KG1 (cell line): ENCODE measurements at regions not wholly inside any gene's neighbourhood (a gene's known extent, or its start where the extent isn't known, plus 50 kb on each side); places are given as distances from the start of the nearest gene placed in this dataset.
"Not testable (repeated sequence)": the region's sequence is repeated elsewhere in the genome, so short reads cannot be mapped to it uniquely, and the experiment has no call there.

Experiments
- DNase-seq: peaks from one replicate; lab custom pipeline; 2025; lab: John Stamatoyannopoulos, UW

DNA sequence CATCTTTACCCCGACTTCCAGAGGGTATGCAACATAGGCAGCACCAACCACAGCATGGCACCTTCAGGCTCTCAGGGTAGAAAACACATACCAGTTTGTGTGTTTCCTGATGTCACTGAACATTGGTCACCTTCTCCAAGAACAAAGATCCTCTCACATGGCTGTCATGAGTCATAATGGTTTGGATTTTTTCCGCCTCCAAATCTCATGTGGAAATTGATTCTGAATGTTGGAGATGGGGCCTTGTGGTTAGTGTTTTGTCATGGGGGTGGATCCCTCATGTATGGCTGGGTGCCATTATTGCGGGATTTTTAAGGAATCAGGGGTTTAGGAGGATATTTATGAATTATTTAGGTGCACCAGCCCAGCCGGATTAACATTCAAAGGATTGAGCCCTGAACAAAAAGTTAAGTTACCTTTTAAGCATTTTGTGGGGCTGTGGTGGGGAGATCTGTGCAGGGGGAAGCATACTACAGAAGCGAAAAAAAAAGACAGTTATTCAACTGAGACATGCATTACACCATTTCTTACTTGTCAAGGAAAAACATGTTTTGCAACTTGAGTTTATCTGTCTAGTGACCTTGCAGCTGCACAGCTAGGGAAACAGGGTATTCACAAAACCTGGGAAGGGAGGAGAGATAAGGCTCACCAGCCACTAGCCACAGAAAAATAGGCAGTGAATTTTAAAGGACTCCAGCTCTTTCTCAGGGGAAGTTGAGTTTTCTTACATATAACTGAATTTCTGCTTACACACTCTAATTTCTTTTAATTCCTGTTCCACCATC is 774.1 kb upstream of the AUTS2 start:
- no peak for DNase-seq

DNA sequence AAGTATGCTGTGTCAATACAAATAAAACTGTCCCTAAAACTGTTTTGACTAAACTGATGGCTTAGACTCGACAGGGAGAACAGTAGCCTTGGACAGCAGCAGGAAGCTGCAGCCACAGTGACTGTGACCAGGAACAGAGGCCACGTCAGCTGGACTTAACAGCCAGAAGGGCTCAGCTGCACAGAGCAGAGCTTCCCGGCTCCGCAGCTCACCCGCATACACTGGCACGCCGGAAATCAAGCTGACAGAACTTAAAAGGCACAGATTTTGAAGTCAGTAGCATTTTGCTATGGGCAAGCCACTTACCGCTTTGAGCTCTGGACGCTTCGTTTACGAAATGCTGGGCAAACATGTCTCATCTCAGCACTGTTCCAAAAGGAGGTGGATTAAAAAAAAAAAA is 769.7 kb upstream of the AUTS2 start:
- no peak for DNase-seq

DNA sequence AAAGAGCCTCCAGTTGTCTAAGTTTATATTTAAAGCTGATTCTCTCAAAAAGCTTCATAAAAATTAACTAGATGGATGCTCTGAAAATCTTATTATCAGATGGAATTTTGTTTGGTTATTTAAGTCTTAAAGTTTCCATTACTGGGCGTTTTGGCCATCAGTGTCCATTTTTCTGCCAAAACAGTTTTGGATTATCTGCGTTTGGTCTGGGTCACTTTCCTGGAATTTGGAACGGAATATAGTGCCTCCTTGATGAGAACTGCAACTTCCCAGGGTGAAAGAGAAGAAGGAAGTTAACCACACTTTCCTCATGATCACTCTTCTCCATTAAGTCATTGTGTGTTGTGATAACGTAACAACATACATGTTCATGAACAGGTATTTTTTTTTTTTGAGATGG is 764.9 kb upstream of the AUTS2 start:
- DNase-seq = no peak

DNA sequence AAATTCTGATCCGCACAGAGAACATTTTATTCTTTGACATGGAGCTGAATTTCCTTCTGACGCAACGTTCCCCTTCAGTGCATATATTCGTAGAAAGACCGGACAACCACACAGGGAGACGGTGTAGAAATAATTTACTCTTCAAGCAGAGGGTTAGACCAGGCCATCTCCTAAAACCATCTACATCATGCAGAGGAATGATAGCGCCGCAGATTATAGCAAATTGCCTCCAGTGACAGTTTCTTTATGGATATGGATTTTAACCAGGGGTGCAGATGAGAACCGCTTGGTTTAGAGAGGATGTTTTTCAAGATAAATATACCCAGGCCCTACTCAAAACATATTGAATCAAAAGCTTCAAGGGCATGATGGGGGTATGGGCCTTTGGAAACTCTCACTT is 759.3 kb upstream of the AUTS2 start:
- DNase-seq = no peak

DNA sequence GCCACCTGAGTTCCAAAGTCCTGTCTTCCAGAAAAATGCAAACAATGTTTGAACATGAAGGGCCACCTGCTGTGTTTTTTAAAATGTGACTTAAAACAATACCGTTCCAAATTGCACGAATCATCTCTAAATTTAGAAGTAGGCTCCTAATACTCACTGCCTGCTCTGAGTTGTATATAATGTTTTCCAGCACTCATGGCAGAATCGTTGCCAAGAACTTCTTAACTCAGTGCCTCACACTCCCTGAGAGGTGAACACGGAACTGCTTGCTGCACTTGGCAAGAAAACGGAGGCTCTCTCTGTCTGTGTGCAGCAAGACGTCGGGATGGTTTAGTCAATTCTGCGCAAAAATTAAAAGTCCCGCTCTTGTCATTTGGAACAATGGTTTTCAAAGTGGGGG is 757.3 kb upstream of the AUTS2 start:
- DNase-seq = no peak

DNA sequence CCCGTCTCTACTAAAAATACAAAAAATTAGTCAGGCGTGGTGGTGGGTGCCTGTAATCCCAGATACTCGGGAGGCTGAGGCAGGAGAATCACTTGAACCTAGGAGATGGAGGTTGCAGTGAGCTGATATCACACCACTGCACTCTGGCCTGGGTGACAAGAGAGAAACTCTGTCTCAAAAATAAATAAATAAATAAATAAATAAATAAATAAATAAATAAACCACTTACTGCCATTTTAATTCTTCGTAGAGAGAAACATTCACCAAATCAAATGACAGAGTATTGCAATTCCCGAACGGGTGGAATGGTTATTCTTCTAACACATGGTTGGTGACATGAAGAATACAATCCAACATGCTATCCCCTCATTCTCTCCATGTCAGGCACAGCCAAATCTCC is 754.3 kb upstream of the AUTS2 start:
- DNase-seq = not testable (repeated sequence)

DNA sequence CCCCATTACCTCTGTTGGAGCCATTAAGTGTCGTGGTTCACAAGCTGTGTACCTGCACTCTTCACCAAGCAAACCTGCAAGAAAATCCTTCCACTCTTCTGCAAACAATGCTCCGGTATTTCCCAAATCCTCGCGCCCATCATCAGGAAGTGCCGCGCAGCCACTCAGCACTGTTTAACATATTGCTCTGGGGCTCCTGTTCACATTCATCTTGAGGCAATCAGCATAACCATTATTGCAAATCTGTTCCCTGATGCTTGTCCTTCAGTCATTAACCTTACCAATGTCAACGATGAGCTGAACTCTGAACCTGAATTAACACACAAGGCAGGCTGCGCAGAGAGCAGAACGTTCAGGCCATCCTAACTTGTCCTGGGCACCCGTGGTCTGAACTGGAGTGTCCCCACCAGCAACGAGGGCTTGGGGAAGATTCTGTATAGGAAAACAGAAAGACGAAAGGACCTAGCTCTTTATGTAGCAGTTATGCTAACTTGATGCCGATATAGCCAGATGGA is 751.4 kb upstream of the AUTS2 start:
- no peak for DNase-seq

DNA sequence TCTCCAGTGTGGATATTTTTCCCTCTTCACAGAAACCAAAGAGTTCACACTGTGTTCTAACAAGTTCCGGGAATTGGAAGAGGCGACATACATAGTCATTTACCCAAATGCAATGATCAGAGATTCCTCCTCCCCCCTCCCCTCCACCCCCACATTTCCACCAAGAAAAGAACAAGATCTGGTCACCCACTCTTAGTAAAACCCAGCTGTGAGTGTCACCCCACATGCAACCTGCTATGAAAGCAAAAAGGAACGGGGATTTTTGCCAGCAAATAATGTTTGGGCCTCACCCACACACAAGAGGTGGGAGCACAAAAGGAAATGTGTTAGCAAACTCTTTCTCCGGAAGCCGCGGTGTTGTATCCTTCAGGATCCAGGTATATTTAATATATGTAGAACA is 745.0 kb upstream of the AUTS2 start:
- DNase-seq = no peak

DNA sequence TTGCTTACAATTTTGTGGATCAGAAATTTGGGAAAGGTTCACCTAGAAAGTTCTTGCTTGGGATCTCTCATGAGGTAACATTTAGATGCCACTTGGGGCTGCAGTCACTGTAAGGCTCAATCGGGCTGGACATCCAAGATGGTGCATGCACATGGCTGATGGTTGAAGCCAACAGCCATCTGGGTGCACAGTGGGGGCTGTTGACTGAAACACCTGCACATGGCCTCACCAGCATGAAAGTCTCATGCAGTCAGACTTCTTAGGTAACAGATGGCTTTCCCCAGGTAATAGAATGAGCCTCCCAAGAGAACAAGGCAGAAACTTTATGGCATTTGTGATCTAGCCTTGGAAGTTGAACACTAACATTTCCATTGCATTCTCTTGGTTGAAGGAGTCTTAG is 740.7 kb upstream of the AUTS2 start:
- no peak for DNase-seq

DNA sequence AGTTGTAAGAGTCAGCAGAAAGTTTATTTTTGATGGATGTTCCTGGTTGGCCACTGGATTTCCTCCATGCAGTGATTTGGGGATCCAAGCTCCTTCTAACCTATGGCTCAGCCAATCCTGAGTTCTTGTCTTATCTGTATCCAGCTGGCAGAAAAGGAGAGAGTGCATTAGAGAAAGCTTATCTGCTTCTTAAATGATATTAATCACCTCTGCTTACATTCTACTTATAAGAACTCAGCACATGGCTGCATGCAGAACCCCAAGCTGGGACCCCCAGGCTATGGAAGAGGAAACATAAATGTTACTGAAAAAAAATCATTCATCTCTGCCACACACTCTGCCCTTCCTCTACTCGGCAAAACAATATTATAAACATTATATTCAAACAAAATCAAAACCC is 739.8 kb upstream of the AUTS2 start:
- no peak for DNase-seq

DNA sequence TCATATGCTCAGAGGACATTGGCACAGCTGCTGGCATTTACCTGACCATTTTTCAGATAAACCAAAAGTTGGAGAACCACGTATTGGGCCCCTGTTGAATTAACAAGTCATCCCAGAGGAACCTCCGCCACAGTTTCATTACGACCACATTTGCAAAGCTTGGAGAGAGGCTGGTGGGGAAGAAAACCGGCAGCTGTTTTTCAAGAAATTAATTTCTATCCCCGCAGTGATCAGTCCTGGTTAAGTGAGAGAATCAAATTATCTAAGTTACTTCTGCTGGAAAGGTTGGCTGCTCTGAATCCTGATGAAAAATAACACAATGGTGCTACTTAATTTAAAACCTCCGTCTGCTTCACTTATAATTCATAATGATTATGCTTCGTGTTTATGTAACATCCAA is 737.1 kb upstream of the AUTS2 start:
- DNase-seq = no peak

DNA sequence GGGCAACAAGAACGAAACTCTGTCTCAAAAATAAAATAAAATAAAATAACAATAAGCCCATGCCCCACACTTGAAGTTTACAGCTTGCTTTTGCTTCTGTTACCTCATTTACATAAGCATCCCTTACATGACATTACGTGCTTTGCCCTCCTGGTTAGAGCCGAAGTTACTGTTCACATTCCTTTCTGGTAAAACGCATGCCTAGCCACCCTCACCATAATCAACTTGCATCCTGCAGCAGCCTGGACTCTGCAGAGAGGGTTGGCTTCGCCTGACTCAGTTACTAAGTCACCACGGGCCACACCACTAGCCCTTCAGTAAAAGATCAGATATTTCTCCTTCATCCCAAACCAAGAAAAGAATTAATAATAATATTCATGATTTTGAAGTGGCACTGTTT is 736.0 kb upstream of the AUTS2 start:
- DNase-seq = no peak

DNA sequence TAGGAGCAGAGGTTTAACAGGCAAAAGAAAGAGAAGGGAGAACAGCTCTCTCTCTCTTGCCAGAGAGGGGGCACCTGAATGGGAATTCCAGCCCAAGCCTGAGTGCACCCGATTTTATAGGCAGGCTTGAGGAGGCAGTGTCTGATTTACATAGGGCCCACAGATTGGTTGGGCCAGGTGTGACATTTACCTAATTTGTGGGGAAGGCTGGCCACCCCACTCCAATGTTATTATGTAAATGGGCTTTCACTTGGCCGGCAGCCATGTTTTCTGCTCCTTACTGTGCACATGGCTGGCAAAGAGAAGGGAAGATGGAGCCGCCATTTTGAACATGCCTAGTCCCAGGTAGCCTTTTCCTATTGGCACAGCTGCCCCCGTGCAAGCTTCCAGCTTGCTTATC is 735.5 kb upstream of the AUTS2 start:
- no peak for DNase-seq

DNA sequence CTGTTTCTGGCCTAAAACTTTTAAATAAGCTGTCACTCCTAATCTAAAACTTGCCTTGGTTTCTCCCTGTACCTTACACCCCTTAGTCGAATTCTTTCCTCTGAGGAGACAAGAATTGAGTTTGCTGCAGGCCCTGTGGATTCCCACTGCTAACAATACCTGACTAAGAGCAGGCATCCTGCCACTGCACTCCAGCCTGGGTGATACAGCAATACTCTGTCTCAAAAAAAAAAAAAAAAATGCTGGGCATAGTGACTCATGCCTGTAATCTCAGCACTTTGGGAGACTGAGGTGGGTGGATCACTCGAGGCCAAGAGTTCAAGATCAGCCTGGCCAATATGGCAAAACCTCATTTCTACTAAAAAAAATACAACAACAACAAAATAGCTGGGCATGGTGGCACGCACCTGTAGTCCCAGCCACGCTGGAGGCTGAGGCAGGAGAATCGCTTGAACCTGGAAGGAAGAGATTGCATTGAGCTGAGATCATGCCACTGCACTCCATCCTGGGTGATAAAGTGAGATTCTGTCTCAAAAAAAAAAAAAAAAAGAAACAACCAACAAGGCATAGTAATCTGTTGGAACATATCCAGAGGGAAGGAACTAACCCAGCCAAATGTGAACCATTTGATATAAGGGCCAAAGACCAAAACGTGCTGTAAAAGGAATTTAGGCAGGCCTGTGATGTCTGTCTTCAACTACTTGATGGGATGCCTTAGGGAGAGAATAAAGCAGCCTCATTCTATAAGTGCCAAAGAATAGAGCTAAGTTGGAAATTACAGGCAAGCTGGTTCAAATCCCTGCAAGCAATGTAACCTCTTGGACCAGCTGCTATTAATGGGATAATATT is 732.7 kb upstream of the AUTS2 start:
- no peak for DNase-seq

DNA sequence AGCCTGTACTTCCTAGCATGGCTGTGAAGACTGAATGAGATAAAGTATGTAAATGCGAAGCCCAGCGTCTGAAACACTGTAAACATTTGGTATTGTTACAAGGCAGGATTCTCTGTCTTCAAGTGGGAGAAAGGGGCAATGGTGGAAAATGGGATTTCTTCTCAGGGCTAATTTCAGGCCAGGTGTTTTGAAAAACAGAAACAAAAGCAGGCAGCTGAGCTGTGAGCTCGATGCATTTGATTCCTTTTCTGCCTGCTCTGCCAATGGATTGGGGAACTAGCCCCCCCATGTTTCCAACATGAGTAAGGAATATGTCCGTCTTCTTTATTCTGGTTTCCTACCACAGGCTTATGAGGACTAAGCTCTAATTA is 732.1 kb upstream of the AUTS2 start:
- no peak for DNase-seq

DNA sequence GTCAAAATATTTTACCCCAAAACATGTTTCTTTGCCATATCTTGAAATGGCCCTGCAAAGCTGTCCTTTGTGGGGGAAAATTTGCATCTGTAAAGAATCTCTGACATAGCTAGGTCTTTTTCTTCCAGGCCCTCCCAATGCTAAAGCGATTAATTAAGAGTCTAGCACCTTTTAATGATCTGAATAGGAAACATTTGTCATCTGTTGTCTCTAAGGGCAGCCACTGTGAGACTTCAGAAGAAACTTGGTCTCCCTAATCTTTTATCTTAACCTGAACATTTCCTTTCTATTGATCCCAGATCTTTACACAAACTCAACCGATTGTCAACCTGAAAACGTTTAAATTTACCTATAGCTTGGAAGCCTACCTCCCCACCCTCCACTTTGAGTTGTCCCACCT is 731.6 kb upstream of the AUTS2 start:
- DNase-seq = not testable (repeated sequence)

DNA sequence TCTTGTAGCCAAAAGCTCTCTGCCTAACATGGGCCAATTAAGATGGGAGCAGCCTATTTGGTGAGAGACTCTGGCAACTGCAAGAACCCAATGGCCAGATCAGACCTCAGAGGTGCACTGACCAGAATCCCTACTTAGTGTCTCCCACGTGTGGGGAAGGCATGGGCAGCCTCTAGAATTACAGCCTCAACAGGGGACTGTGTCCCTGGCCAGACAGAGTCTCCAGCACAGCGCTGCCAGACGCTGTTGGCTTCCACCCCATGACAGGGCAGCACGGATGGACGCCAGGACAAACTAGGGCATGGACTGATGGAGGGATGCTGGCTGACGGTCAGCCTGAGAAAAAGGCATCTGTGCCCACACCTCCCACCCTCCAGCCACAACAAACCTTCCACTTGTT is 729.3 kb upstream of the AUTS2 start:
- DNase-seq = no peak

DNA sequence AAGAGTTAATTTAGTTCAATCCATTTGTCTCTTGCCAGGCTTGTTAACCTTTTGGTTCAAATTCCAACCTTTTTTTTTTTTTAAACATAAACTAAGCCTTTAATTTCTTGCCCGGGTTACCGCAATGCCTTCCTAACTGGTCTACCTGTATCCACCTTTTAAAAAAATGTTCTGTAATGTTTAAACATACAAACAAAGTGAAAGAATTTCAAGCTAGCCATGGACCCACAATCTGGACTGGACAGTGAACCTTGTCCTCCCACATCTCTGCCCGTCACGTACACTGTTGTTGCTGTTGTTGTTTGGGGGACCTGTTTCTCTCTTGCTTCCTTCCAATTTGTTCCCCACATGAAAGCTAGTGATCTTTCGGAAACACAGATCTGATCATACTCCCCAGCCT is 724.7 kb upstream of the AUTS2 start:
- no peak for DNase-seq

DNA sequence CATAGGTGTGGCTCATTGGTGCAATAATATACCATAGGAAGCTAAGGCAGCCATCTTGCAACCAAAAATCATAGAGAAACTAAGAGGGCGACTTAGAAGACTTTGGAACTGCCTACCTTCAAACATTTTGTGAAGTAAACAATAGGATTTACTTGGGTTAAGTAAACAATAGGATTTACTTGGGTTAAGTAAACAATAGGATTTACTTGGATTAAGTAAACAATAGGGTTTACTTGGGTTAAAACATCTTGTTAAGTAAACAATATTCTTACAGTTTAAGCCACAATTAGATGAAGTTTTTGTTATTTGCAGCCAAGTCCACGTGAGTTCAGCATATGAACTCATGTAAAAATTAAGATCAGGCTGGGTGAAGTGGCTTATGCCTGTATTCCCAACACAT is 722.4 kb upstream of the AUTS2 start:
- DNase-seq = no peak

DNA sequence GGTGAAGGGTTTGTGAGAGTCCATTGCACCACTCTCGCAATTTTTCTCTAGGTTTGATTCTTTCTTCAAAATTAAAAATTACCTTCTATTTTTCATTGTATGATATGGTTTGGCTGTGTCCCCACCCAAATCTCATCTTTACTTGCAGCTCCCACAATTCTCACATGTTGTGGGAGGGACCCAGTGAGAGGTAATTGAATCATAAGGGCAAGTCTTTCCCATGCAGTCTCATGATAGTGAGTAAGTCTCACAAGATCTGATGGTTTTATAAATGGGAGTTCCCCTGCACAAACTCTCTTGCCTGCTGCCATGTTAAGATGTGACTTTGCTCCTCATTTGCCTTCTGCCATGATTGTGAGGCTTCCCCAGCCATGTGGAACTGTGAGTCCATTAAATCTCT is 711.2 kb upstream of the AUTS2 start:
- not testable (repeated sequence) for DNase-seq

DNA sequence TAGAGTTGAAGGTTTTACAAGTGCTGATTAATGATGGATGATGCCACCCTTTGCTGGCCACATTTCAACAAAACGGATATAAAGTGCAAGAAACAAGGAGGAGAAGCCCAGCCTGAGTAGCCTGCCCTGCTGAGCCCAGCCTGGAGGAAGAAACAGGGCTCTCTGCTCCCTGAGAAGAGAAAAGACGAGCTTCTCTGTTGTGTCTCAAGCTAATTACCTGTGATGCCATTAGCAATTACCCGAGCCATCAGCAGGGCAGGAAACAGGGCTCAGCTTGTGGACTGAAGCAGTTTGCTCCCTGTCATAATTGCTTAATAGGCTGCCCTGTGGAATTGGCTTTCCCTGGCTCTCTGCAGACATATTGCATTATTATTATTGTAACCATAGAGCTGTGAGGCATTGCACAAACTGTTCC is 709.3 kb upstream of the AUTS2 start:
- DNase-seq = no peak

DNA sequence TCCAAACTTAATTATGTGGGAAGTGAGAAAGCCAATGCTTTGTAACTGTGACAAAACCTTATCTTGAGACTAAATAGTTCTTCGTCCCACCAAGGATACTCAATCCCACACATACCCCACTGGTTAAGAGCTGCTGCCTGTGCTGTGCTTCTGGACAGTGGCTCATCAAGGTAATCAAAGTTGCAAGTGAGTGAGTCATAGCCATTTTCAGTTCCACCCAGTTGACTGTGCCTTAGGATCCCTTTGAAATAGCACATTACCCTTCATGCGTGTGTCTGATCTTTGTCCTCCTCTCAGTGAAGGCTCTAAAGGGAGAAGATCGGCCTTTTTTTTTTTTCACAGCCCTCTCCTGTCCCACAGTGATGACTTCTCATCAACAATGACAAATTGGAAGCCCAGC is 706.0 kb upstream of the AUTS2 start:
- DNase-seq = no peak

DNA sequence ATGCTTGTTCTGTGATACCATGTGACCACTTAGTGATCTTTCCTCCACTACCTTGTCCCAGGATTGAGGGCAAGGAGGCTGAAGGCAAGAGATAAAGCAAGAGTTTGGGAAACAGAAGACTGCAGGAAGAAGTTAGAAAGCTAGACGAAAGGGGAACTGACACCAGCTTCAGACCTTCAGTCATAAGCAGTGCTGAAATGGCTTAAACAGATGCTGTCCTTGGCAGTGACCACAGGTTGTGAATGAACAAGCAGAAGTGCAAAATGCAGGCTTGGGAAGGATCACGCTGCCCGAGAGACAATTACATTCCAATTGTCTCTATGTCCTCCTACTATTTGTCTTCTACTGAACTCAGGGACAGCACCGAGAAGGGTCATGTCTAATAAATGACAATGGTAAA is 704.9 kb upstream of the AUTS2 start:
- DNase-seq = no peak
